ENCODE measurements at regions not wholly inside any gene's neighbourhood (a gene's known extent, or its start where the extent isn't known, plus 50 kb on each side); places are given as distances from the start of the nearest gene placed in this dataset.

DNA sequence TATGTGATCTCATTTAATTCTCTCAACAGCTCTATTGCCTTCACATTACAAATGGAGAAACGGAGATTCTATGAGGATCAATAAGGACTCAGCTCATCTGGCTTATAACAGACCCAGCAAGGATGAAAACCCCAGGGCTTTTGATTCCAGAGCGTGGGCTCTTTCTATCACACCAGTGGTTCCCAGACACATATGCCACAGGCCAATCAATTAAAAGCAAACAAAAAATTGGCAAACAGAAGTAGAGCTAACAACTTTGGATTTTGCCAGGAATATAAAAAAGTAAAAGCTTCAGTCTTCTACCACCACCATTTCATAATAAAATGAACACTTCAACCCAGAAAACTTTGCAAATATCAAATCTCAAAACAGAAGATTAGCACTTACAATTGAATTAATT lies 71.1 kb upstream of the FAT3 start:
- TF ChIP-seq, protein P1, sequence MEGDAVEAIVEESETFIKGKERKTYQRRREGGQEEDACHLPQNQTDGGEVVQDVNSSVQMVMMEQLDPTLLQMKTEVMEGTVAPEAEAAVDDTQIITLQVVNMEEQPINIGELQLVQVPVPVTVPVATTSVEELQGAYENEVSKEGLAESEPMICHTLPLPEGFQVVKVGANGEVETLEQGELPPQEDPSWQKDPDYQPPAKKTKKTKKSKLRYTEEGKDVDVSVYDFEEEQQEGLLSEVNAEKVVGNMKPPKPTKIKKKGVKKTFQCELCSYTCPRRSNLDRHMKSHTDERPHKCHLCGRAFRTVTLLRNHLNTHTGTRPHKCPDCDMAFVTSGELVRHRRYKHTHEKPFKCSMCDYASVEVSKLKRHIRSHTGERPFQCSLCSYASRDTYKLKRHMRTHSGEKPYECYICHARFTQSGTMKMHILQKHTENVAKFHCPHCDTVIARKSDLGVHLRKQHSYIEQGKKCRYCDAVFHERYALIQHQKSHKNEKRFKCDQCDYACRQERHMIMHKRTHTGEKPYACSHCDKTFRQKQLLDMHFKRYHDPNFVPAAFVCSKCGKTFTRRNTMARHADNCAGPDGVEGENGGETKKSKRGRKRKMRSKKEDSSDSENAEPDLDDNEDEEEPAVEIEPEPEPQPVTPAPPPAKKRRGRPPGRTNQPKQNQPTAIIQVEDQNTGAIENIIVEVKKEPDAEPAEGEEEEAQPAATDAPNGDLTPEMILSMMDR (IDR thresholded peaks at IDR 0.05) = no peak

DNA sequence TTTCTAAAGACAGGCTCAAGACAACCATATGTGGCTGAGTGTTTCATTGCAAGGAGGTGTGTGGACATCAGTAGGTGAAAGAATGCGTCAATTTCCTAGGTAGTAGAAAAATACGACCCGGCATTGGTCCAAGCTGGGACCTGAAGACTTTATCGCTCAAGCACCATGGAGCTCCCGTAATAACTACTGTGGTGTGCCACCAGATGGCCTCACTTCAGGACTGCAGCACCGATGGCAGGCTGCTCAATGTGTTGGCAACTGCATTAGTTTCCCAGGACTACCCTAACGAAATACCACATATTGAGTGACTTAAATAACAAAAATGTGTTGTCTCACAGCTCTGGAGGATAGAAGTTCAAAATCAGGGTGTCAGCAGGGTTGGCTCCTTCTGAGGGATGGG lies 72.4 kb upstream of the FAT3 start:
- TF ChIP-seq, protein P1 (IDR thresholded peaks at IDR 0.05) = peak; percentile 27; the same call in 1 of the 2 replicates

DNA sequence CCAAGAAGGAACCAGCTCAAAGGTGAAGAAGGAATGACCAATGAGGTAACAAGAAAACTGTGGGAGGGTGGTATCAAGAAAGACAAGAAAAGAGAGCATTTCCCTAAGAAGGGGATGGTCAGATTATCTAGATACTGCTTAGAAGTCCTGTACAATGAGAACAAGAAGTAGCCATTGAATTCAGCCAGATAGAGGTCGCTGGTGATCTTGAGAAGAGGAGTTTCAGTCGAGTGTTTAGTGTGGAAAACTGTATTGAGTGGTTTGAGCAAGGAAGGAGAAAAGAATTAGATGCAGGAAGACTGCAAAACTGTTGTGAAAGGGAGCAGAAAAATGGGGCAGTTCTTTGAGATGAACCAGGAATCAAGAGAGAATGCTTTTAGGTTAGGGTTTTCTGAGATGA lies 74.6 kb upstream of the FAT3 start:
- TF ChIP-seq, protein P1 (IDR thresholded peaks at IDR 0.05) = no peak

DNA sequence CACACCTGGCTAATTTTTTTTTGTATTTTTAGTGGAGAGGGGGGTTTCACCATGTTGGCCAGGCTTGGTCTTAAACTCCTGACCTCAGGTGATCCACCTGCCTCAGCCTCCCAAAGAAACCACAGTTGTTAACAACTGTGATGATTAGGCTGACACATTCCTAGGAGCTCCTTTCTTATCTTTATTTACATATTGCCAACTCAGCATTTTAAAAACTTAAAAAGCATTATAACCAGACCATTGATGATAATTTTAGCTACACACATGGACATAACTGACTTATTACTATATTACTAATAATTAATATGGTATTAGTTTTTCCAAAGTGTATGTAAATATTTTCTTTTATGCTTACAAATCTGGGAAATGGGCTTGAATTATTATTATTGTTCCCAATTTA lies 82.9 kb upstream of the FAT3 start:
- TF ChIP-seq, protein P1 (IDR thresholded peaks at IDR 0.05) = no peak

DNA sequence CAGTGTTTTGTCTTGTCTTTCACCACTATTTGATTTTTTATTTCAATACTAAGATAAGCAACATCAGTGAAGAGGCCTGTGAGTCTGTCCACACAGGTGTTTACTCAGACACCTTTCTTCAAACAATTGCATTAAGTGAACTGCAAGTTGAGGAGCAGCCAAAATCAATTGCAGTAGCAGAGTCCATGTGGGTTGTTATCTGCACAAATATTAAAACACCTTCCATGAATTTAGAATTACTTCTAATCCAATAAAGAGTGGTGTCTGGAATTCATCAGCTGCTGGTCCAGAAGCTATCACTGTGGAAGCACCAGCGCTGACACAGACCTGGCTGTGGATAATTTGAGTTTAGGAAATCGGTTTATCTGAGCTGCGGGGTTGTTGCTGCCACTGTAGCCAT lies 83.5 kb upstream of the FAT3 start:
- TF ChIP-seq, protein P1 (IDR thresholded peaks at IDR 0.05) = no peak

DNA sequence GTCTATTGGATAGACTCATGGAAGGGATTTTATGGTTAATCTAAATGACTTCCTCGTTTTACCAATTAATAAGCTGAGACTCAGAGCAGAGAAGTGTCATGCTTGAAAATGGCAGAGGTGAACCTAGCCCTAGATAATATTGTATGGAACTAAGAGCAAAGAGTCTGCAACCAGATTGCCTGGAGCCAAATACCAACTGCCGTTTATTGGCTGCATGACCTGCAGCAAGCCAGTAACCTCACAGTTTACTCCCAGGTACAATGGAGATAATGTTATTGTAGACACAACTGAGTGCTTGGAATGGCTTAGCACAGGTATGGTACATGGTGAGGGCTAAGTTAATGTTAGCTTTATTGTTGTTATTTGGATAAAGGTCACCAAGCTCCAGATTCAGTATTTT lies 84.6 kb upstream of the FAT3 start:
- TF ChIP-seq, protein P1 (IDR thresholded peaks at IDR 0.05) = no peak

DNA sequence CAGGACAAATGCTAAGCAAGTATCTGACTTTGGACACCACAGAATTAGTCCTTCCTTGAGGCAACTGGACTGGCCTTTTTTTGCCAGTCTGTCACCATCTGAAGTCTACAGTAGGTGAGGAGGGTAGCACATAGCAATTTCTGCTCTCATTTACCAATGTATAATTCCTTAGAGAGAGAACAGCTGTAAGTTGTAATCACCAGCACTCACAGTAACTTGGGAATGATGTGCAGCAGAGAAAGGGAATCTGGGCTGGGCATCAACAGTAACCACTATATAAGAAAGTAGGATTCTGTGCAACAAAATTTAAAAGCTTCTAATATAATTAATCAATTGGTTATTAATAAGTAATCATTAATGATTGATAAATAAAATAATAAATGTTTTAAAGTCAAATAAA lies 86.3 kb upstream of the FAT3 start:
- TF ChIP-seq, protein P1 (IDR thresholded peaks at IDR 0.05) = no peak

DNA sequence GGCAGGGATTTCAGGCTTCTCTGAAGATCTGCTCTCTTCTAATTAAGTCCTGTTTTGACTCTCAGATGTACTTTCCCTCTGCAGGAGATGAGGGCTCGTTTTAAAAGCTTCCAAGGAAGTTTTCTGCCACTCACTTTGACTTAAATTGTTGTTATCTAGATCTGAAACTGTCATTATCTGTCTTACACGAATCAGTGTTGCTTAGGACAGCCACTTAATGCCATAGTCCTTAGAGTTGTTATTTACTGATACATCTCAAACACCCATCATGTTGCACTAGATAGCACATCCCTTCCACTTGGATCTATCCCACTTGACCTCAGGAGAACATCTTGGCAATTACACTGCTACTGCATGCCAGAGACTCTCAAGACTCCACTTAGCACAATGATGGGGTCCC lies 86.9 kb upstream of the FAT3 start:
- TF ChIP-seq, protein P1 (IDR thresholded peaks at IDR 0.05) = no peak

All from LNCAP (cell line).